HL-60 (cell line): ENCODE measurements at regions not wholly inside any gene's neighbourhood (a gene's known extent, or its start where the extent isn't known, plus 50 kb on each side); places are given as distances from the start of the nearest gene placed in this dataset.

Source experiments
- CTCF ChIP-seq: IDR thresholded peaks from one replicate; pipeline ENCODE4 v1.5.1; 2011; ENCODE audit warnings: low read length, control low read depth, inconsistent platforms; ENCODE audit not compliant: insufficient read depth
- REST ChIP-seq: IDR thresholded peaks from 2 replicates; pipeline ENCODE4 v1.6.1; 2012; ENCODE audit warnings: low read depth; ENCODE audit not compliant: insufficient replicate concordance

GRCh38 chr2:176540995-176541394 lies 271.8 kb downstream of the MTX2 start:
- TF ChIP-seq CTCF = no peak
- TF ChIP-seq REST = no peak
